ENCODE measurements at regions not wholly inside any gene's neighbourhood (a gene's known extent, or its start where the extent isn't known, plus 50 kb on each side); places are given as distances from the start of the nearest gene placed in this dataset.

- DNase-seq (ENCODE audit: low spot score): no peak
Observed at GRCh38 chr7:52486267-52486666, 549.2 kb upstream of the POM121L12 start.

- DNase-seq (ENCODE audit: low spot score): peak; percentile 35
Observed at GRCh38 chr7:52482076-52482475, 553.4 kb upstream of the POM121L12 start.

GRCh38 chr7:52481571-52481970 is 553.9 kb upstream of the POM121L12 start:
- DNase-seq (ENCODE audit: low spot score): no peak

- DNase-seq (ENCODE audit: low spot score): no peak
Observed at GRCh38 chr7:52479990-52480389, 555.4 kb upstream of the POM121L12 start.

- no peak for DNase-seq (ENCODE audit: low spot score)
Observed at GRCh38 chr7:52475001-52475582, 560.3 kb upstream of the POM121L12 start.

GRCh38 chr7:52473756-52474155 is 561.7 kb upstream of the POM121L12 start:
- DNase-seq (ENCODE audit: low spot score): no peak

GRCh38 chr7:52472006-52472620 is 563.3 kb upstream of the POM121L12 start:
- DNase-seq (ENCODE audit: low spot score): no peak

GRCh38 chr7:52465216-52465615 is 570.2 kb upstream of the POM121L12 start:
- no peak for DNase-seq (ENCODE audit: low spot score)

GRCh38 chr7:52463341-52463740 is 572.1 kb upstream of the POM121L12 start:
- DNase-seq (ENCODE audit: low spot score): no peak

GRCh38 chr7:52462474-52462873 is 573.0 kb upstream of the POM121L12 start:
- no peak for DNase-seq (ENCODE audit: low spot score)

- no peak for DNase-seq (ENCODE audit: low spot score)
Observed at GRCh38 chr7:52455571-52455970, 579.9 kb upstream of the POM121L12 start.

- DNase-seq (ENCODE audit: low spot score): no peak
Observed at GRCh38 chr7:52450816-52451215, 584.6 kb upstream of the POM121L12 start.

GRCh38 chr7:52447581-52448180 is 587.8 kb upstream of the POM121L12 start:
- DNase-seq (ENCODE audit: low spot score): no peak

GRCh38 chr7:52436278-52436677 is 599.2 kb upstream of the POM121L12 start:
- no peak for DNase-seq (ENCODE audit: low spot score)

GRCh38 chr7:52431082-52431815 is 604.2 kb upstream of the POM121L12 start:
- DNase-seq (ENCODE audit: low spot score): no peak

- no peak for DNase-seq (ENCODE audit: low spot score)
Observed at GRCh38 chr7:52423251-52423650, 612.2 kb upstream of the POM121L12 start.

- no peak for DNase-seq (ENCODE audit: low spot score)
Observed at GRCh38 chr7:52413051-52413450, 622.4 kb upstream of the POM121L12 start.

GRCh38 chr7:52410032-52410431 is 625.4 kb upstream of the POM121L12 start:
- DNase-seq (ENCODE audit: low spot score): no peak

GRCh38 chr7:52406808-52407207 is 628.6 kb upstream of the POM121L12 start:
- DNase-seq (ENCODE audit: low spot score): no peak

GRCh38 chr7:52382731-52383130 is 652.7 kb upstream of the POM121L12 start:
- no peak for DNase-seq (ENCODE audit: low spot score)

GRCh38 chr7:52369922-52370321 is 665.5 kb upstream of the POM121L12 start:
- DNase-seq (ENCODE audit: low spot score): no peak

- no peak for DNase-seq (ENCODE audit: low spot score)
Observed at GRCh38 chr7:52365349-52365748, 670.1 kb upstream of the POM121L12 start.

- DNase-seq (ENCODE audit: low spot score): no peak
Observed at GRCh38 chr7:52362521-52362920, 672.9 kb upstream of the POM121L12 start.
